ENCODE measurements at regions not wholly inside any gene's neighbourhood (a gene's known extent, or its start where the extent isn't known, plus 50 kb on each side); places are given as distances from the start of the nearest gene placed in this dataset.
"Not testable (repeated sequence)": the region's sequence is repeated elsewhere in the genome, so short reads cannot be mapped to it uniquely, and the experiment has no call there.

DNA sequence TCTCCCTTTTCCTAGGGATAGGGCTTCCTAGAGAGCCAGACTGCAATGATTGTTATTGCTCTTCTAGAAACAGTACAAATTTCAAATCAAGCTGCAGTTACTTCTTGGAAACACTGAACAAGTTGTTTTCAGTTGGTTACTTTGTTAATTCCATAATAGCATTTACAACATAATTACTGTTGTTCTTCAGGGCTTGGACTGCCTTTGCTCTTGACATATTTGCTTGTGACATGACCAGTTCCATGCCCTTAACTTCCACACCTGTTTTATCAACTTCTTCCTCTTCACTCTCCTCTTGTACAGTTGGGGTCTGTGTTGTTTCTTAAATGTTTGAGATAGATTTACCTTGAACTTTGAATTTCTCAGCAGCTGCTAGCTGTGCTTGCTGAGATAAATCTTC lies 104.4 kb downstream of the SEC23IP start:
- no peak for DNase-seq (ENCODE audit: low read depth in 4 of 4, low spot score in 3 of 4)

DNA sequence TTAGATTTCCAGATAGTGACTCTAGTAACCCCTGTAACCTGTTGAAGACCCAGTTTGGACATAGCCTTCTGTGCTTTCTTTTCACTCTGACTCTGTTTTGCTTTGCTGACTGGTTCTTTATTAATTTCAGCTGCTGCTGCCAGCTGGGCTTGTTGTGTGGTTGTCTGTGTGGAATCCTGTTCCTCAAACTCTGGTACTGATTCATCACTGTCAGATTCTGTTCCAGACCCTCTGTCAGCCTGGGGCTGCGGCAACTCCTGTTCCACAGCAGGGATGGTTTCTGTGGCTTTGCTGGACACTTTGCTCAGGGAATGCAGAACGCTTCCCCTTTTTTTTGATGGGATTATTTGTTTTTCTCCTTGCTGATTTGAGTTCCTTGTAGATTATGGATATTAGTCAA lies 104.9 kb downstream of the SEC23IP start:
- DNase-seq (ENCODE audit: low read depth in 4 of 4, low spot score in 3 of 4), result no peak

DNA sequence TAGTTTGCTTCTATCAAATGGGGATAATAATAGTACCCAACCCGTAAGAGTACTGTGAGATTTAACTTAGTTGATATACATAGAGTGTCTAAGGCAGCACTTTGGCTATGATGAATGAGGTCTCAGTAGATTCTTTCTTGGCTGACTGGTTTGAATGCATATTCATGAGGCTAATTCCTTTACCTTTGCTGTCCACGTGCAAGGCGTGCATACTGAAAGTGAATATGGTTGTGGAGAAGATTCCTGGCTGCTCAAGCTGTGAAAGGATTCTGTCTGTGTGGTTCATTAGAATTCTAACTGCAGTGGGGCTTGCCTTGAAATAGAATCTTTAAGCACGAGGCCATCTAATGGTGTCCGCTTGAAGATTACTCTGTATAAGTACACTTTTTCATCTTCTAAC lies 110.3 kb downstream of the SEC23IP start:
- DNase-seq (ENCODE audit: low read depth in 4 of 4, low spot score in 3 of 4), result no peak

DNA sequence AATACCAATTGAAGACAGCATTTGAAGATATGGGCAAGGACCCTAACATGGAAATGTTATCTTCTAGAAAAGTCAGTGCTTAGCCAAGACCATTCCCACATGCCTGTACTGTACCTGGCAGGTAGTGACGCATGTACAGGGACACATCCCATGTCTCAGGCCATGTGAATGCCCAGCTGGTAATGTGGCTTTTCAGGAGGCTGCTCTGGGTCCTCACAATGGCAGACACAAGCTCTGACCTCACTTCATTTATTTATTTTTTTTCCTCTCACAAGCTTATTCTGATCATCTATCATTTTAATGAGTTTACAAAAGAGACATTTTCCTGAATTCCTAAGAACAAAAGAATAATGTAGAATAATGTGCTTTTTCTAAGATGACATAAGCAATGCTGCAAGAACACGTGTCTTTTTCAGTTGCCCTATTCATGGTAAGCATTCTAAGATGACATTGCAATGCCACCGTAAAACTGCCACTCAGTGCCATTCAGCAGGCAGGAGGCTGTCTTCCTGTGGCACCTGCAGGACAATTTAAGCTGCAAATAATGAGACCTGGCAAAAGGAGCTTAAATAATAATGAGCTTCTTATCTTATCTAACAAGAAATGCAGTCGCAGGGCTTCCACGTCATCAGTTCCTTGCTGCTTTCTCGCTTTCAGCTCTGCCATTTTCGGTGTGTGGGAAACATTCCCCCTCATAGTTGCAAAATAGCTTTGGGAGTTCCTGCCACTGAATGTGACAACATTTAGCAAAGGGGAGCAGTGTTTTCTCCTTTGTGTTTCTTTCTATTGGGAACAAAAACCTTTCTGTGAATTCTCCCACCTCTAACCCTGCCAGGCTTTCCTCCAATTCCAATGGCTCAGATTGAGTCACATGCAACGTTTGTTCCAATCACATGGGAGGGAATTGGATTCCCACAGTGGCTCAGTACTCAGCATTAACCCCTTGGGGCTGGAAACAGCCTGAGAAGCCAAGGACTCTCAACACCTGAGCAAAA lies 113.0 kb downstream of the SEC23IP start:
- no peak for DNase-seq (ENCODE audit: low read depth in 4 of 4, low spot score in 3 of 4)

DNA sequence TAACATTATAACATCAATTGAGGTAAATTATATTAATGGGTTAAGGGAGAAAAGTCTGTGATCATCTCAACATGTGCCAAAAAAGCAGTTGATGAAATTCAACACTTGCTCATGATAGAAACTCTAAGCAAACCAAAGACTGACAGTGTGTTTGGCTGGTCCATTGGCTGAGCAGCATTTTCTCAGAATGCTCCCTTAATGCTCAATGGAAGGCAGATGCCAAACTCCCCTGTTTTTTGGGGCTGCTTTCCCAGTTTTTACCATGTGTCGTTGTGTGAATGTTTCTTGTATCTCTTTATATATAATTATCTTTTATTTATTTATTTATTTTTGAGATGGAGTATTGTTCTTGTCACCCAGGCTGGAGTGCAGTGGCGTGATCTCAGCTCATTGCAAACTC lies 114.7 kb downstream of the SEC23IP start:
- DNase-seq (ENCODE audit: low read depth in 4 of 4, low spot score in 3 of 4), result no peak

DNA sequence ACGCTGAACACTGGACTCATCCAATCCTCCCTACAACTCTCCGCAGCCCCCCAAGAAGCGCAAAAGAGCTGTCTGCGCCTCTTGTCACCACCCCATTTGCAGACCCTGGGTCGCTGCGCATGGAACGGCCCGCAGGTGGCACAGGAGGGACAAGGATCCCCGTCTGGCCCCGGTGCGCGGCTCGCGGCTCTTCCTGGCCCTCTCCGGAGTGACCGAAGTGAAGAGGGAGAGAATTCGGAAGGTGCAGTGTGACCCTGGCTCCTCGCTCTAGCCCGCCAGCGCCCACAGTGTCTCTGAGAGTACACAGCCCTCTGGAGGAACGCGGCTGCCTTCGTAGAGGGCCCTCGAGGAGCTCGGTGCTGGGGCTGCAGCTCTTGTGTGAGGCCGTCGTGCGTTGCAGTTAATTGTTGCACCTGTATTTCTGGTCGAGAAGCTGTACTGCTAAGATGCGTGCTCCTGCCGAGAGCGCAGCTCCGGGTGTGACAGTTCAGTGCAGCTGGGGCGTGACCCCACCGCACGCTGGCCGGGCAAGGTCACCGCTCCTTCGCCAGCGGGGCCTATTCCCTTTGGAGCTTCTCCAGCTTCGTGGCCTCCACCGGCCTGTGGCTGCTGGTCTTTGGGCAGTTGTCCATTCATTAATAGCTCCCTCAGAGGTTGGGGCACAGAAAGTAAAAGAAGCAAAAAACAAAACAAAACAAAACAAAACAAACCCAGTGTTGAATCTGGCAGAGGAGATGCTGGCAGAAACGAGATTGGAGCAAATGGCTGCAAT lies 119.0 kb downstream of the SEC23IP start:
- peak in 1 of 4 donors; percentile 12 for DNase-seq (ENCODE audit: low read depth in 4 of 4, low spot score in 3 of 4)

DNA sequence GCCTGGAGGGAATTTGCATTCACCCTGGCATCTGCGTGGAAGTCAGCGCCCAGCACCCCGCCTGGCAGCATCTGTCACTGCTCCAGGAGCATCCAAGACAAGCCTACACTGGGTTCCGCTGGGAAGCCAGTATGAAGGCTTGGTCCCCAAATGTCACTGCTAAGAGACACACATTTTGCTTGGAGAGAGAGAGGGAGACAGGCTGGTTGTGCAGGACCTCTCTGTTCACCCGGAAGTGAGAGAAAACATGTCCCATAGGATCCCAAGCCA lies 119.5 kb downstream of the SEC23IP start:
- no peak for DNase-seq (ENCODE audit: low read depth in 4 of 4, low spot score in 3 of 4)

DNA sequence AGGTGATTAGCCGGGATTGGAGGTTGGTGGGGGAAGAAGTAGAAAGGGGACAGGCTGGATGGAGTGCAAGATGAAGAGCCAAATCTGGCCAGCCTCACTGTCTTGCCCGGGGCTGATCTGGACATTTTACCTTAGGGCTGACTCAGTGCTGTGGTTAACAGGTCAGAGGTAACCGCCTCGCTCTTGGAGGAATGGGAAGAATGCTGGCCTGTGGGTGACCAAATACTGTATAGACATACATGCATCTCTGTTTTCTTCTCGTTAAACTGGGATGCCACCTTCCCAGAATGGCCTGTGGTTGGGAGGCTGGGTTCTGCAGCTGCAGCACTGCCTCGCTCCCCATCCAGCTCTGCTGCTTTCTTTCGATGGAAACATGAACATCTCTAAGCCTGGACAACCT lies 120.0 kb downstream of the SEC23IP start:
- DNase-seq (ENCODE audit: low read depth in 4 of 4, low spot score in 3 of 4), result no peak

DNA sequence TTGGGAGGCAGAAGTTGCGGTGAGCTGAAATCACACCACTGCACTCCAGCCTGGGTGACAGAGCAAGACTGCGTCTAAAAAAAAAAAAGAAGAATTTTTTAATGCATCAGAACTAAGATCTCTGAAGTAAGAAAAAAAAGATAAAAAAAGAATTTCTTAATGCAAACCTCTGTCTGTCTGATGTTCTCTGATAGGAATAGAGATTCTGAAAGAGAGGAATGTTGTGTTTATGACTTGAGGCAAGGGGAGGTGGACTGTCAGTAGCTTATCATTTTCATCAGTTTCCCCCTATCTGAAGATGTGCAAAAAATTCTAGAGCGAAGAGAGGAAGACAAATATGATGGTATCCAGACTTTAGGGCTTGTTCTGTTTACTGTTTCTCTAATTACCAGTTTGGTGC lies 121.5 kb downstream of the SEC23IP start:
- no peak for DNase-seq (ENCODE audit: low read depth in 4 of 4, low spot score in 3 of 4)

DNA sequence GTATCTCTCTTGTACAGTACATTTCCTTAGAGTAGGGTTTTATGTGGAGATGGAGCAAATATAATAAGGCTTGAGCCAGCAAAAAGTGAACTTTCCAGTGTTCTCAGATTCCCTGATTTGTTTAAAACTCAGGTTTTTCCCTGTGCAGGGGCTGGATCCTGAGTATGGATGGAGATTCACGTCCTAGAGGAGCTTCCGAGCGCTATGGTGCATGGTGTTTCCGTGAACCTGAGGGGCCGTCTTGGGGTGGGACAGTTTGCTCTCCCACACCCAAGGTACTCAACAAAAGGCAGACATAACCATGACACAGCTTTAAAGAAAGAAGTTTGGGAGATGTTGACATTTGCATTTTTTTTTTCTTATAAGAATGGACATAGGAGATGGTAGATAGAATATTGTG lies 122.5 kb downstream of the SEC23IP start:
- DNase-seq (ENCODE audit: low read depth in 4 of 4, low spot score in 3 of 4), result no peak

DNA sequence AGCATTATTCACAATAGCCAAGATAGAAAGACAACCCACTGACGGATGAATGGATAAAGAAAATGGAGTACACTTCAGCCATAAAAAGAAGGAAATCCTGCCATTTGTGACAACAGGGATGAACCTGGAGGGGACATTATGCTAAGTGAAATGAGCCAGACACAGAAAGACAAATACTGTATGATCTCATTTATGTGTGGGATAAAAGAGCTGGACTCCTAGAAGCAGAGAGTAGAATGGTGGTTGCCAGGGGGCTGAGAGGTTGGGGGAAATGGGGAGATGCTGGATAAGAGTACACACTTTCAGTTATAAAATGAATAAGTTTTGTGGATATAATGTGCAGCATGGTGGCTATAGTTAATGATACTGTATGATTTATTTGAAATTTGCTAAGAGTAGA lies 124.4 kb downstream of the SEC23IP start:
- DNase-seq (ENCODE audit: low read depth in 4 of 4, low spot score in 3 of 4), result no peak

DNA sequence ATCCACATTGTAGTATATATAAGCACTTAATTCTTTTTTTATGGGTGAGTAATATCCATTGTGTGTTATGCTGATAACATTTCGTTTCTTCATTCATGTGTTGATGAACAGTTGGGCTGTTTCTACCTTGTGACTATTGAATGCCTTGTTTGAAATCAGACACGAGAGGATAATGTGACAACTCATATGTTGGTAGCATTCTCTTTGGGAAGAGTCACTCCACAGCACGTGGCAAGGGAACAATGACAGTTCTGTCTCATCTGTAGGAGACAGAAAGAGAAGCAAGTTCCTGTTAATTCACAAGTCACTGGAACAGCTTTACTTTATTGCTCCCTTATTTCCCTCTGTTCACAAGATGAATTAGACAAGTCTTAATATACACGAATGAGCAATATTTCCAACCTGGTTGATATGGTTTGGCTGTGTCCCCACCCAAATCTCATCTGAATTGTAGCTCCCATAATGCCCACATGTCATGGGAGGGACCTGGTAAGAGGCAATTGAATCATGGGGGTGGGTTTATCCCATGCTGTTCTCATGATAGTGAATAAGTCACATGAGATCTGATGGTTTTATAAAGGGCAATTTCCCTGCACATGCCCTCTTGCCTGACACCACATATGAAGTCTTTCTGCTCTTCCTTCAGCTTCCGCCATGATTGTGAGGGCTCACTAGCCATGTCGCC lies 125.3 kb downstream of the SEC23IP start:
- DNase-seq (ENCODE audit: low read depth in 4 of 4, low spot score in 3 of 4), result no peak

DNA sequence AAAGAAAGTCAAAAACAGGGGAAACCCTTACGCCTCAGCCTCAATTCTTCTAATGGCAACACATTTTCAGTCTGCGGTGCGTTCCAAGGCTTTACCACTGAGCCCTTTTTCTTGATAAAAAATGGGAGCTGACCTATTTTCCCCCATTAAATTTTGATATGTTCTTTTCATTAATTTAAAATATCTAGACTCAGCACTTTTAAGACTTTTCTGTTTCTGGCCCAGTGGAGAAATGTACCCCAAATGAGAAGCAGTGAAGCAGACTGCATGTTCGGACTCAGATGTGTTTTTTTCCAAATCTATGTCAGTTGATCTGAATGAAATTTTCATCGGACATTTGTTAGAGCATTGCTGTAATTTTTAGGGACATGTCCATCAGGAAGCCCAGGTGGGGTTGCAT lies 126.2 kb downstream of the SEC23IP start:
- DNase-seq (ENCODE audit: low read depth in 4 of 4, low spot score in 3 of 4), result no peak

DNA sequence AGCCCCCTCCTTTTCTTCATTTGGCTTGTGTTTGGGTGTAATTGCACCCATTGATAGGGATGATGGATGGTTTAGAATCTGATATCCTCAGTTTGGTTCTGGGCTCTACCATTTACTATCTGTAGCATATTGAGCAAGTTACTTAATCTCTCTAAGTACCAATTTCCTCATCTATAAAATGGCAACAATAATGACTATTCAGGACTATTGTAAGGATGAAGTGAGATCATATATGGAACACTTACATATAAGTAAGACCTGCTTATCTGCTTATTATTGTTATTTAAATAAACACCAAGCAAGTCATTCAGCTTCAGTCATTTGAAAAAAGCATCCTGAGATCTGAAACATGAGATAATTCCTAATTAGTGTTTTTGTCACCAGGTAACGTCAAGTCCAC lies 127.0 kb downstream of the SEC23IP start:
- no peak for DNase-seq (ENCODE audit: low read depth in 4 of 4, low spot score in 3 of 4)

DNA sequence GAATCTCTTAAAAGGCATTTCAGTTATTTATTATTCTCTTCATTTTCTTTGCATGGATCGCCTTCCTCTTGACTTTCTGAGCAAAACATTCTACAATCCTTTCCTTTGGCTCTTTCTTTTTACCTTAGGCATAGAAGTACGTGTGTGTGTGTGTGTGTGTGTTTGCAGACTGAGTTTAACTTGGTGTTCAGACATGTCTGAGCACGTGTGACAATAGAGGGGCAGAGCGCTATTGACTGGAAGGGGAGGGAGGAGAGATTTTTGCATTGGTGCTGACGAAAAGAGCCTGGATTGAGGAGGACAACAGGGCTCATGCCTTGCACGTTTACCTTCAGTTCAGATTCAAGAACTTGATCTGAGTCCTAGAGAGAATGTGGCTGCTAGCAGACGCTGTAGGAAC lies 129.8 kb downstream of the SEC23IP start:
- no peak for DNase-seq (ENCODE audit: low read depth in 4 of 4, low spot score in 3 of 4)

DNA sequence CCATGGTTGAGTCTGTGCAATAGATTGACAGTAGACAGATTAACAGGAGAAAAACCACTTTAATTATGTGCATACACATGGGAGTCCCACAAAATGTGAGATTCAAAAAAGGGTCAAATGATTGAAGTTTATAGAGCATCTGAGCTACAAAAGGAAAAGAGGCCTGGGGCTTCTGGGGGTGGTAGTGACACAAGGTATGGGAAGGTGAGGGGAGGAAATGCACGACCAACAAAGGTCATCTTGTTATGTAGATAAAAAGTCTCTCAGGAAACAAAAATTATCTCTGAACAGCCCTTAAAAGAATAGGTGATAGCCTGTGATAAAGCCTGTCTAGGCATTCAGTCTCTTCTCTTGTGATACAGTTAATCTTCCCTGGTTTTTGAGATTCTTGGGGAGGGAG lies 141.7 kb downstream of the SEC23IP start:
- DNase-seq (ENCODE audit: low read depth in 4 of 4, low spot score in 3 of 4), result no peak

DNA sequence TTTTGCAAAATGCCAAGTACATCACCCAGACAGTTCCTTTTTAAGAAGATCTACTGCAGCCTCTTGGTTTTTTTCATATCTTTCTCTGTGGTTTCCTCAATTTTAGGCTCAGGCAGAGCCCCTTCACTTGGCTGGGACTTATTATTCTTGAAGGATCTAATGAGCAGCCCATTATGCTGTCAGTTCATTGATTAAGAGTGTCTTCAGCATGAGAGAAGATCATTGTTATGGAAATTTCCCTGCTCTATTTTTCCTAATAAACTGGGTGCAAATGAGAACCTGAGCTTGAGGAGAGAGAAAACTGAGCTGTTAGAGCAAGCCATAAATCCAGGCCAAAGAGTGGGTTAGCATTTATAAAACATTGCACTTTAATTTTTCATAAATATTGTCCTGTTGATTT lies 146.5 kb downstream of the SEC23IP start:
- DNase-seq (ENCODE audit: low read depth in 4 of 4, low spot score in 3 of 4), result no peak

DNA sequence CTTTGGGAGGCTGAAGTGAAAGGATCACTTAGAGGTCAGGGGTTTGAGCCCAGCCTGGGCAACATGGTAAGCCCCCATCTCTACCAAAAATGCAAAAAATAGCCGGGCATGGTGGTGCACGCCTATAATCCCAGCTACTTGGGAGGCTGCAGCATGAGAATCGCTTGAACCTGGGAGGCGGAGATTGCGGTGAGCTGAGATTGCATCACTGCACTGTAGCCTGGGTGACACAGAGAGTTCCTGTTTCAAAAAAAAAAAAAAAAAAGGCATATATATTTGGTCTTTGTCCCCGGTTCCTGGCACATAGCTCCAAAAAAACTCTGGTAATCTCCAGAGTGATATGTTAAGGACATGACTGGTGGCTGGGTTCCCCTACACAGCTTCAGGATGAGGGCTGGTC lies 147.3 kb downstream of the SEC23IP start:
- no peak for DNase-seq (ENCODE audit: low read depth in 4 of 4, low spot score in 3 of 4)

DNA sequence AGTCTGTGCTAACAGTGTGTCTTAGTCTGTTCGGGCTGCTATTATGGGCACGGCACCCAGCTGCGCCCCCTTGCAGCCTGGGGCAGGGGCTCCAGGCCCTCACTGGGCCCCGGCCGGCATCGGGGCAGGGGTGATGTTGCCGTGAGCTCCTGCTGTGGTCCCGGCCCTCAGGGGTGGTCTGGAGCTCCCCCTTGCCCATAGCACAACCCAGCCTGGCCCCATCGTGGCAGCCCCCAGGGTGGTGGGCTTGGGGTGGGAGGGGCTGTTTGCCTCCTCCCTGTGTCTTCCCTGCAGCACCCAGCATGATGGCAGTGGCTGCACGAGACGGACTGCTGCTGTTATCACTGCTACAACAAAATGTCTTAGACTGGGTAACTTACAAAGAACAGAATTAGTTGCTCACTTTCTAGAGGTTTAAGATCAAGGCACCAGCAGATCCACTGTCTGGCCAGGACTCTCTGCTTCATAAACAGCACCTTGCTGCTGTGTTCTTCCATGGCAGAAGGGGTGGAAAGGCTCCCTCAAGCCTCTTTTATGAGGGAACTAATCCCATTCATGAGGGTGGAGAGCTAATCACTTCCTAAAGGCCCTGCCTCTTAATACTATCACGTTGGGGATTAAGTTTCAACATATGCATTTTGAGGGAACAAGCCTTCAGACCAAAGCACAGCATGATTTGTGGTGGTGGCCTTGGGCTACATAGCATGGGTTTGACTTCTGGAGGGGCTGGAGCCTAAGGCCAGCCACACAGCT lies 149.5 kb downstream of the SEC23IP start:
- no peak for DNase-seq (ENCODE audit: low read depth in 4 of 4, low spot score in 3 of 4)

DNA sequence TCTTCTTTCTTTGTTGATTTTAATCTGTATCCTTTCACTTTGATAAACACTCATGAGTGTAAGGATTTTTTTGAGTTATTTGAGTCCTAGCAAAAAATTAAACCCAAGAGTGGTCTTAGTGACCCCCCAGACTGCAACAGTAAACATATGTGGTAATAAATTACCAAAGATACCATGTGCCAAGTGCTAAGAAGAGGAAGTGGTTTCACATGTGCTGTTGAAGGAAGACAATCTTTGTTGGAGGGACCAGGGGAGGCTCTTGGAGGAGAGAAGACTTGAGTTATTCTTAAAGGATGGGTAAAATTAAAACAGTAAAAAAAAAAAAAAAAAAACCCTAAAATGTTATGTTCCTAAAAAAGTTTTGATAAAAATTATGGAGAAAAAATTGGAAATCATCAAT lies 150.2 kb downstream of the SEC23IP start:
- DNase-seq (ENCODE audit: low read depth in 4 of 4, low spot score in 3 of 4), result no peak

DNA sequence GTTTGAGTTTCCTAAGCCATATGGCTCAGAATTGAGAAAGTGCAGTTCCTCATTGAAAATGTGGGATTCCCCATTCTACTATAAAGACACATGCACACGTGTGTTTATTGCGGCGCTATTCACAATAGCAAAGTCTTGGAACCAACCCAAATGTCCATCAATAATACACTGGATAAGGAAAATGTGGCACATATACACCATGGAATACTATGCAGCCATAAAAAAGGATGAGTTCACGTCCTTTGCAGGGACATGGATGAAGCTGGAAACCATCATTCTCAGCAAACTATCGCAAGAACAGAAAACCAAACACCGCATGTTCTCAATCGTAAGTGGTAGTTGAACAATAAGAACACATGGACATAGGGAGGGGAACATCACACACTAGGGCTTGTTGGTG lies 154.8 kb downstream of the SEC23IP start:
- not testable (repeated sequence) for DNase-seq (ENCODE audit: low read depth in 4 of 4, low spot score in 3 of 4)
